HepG2 (cell line): ENCODE measurements at regions not wholly inside any gene's neighbourhood (a gene's known extent, or its start where the extent isn't known, plus 50 kb on each side); places are given as distances from the start of the nearest gene placed in this dataset.

Experiments used
- ATAC-seq: fragments of 200-7000 bp; cut with Tn5 transposase; 3 replicates; pipeline ENCODE4 v1.9.1; 2020; ENCODE audit warnings: mild to moderate bottlenecking, moderate library complexity
- BruUV-seq: library from RNA; stranded (reverse); fragments of 400-500 nt; replicated peaks from 2 replicates; lab custom pipeline; 2021; lab: Mats Ljungman, UMichigan
- CTCF ChIA-PET: fragments of 300-600 bp; formaldehyde crosslinking; extraction: SDS; loops from one replicate; lab custom pipeline; 2021; ENCODE audit warnings: low total read pairs, inconsistent platforms, low intra/inter-chr PET ratio; lab: Yijun Ruan, JAX
- POLR2A ChIA-PET: fragments of 350-600 bp; sonication (Branson Sonifier 250); formaldehyde crosslinking; loops from one replicate; lab custom pipeline; 2020; ENCODE audit warnings: antibody characterized with exemption, inconsistent platforms; lab: Yijun Ruan, JAX
- DNase-seq: peaks from one replicate; pipeline ENCODE4 v3.0.0-alpha.2; 2015; ENCODE audit warnings: low spot score
- FAIRE-seq: peaks from 3 replicates; lab custom pipeline; 2011; peaks lifted over from hg19 to GRCh38; lab: Jason Lieb, UNC
- H2AFZ ChIP-seq: one replicate; pipeline ENCODE4 v1.6.1; 2011; ENCODE audit warnings: low read length, inconsistent platforms
- H3K27ac ChIP-seq: fragments of 300-600 bp; 3 replicates; pipeline ENCODE4 v1.8.0; 2011; ENCODE audit warnings: mixed run types, mild to moderate bottlenecking, mixed read lengths, low read length, inconsistent platforms; ENCODE audit not compliant: insufficient read depth; ENCODE audit errors: extremely low read length
- H3K27me3 ChIP-seq, 2 experiments: fragments of 200-600 bp in 1 of 2; 2 replicates in 1 of 2; 3 replicates in 1 of 2; pipeline versions ENCODE4 v1.6.0 to v1.8.0; 2011; ENCODE audit warnings: low read length in 2 of 2, mild to moderate bottlenecking in 2 of 2, moderate library complexity in 2 of 2, inconsistent platforms in 1 of 2; ENCODE audit not compliant: insufficient read depth in 2 of 2, control insufficient read depth in 1 of 2
- H3K36me3 ChIP-seq, 2 experiments: fragments of 200-600 bp in 1 of 2; replicated peaks in 1 of 2; 2 replicates in 1 of 2; 3 replicates in 1 of 2; pipeline versions ENCODE4 v1.5.1 to v1.8.0; 2011; ENCODE audit warnings: low read length in 2 of 2, inconsistent platforms in 1 of 2; ENCODE audit not compliant: insufficient read depth in 2 of 2, control insufficient read depth in 1 of 2
- H3K4me1 ChIP-seq: 2 replicates; pipeline ENCODE4 v1.5.1; 2012; ENCODE audit warnings: low read length, inconsistent platforms; ENCODE audit not compliant: insufficient read depth
- H3K4me2 ChIP-seq: 2 replicates; pipeline ENCODE4 v1.6.0; 2011; ENCODE audit warnings: low read depth, low read length, inconsistent platforms
- H3K4me3 ChIP-seq, 3 experiments: fragments of 200-600 bp in 1 of 3; sonication (generic), shearing (Covaris generic) in 1 of 3; replicated peaks in 1 of 3; 2 replicates each; pipeline ENCODE4 v1.5.1; 2011 to 2016; ENCODE audit warnings: low read length in 3 of 3, inconsistent platforms in 2 of 3, low read depth in 2 of 3, mild to moderate bottlenecking in 2 of 3, control low read depth in 1 of 3, mixed read lengths in 1 of 3; ENCODE audit not compliant: insufficient read depth in 1 of 3
- H3K79me2 ChIP-seq: one replicate; pipeline ENCODE4 v1.6.1; 2011; ENCODE audit warnings: low read length, inconsistent platforms; ENCODE audit not compliant: insufficient read depth
- H3K9ac ChIP-seq: 2 replicates; pipeline ENCODE4 v1.6.0; 2011; ENCODE audit warnings: mild to moderate bottlenecking, low read depth, low read length, inconsistent platforms; ENCODE audit not compliant: insufficient read depth
- H3K9me3 ChIP-seq: 2 replicates; pipeline ENCODE4 v1.5.1; 2012; ENCODE audit warnings: mild to moderate bottlenecking, low read length
- H4K20me1 ChIP-seq: 2 replicates; pipeline ENCODE4 v1.6.0; 2011; ENCODE audit warnings: inconsistent platforms, mild to moderate bottlenecking, low read length, moderate library complexity; ENCODE audit not compliant: insufficient read depth
- HNF1B ChIP-seq: sonication (generic); formaldehyde crosslinking; IDR thresholded peaks from 2 replicates; pipeline ENCODE4 v1.5.1; 2020; ENCODE audit warnings: mild to moderate bottlenecking, moderate library complexity, missing genetic modification reagents
- KLF12 ChIP-seq: sonication (generic); formaldehyde crosslinking; IDR thresholded peaks from 2 replicates; pipeline ENCODE4 v1.4.0; 2020; ENCODE audit warnings: missing genetic modification reagents, borderline replicate concordance
- MXD1 ChIP-seq: sonication (generic); formaldehyde crosslinking; IDR thresholded peaks from 2 replicates; pipeline ENCODE4 v1.4.0; 2020; ENCODE audit warnings: mild to moderate bottlenecking, missing genetic modification reagents
- NPAS2 ChIP-seq: sonication (generic); formaldehyde crosslinking; IDR thresholded peaks from 2 replicates; pipeline ENCODE4 v1.8.0; 2022; ENCODE audit warnings: mild to moderate bottlenecking, missing genetic modification reagents, borderline replicate concordance
- USF2 ChIP-seq, 2 experiments: sonication (generic) in 1 of 2; formaldehyde crosslinking in 1 of 2; IDR thresholded peaks; 2 replicates each; pipeline versions ENCODE4 v1.5.1 to v1.6.1; 2011 to 2020; ENCODE audit warnings: borderline replicate concordance in 1 of 2, low read depth in 1 of 2, low read length in 1 of 2, mild to moderate bottlenecking in 1 of 2, missing genetic modification reagents in 1 of 2, moderate library complexity in 1 of 2
- ZNF121 ChIP-seq: sonication (generic); formaldehyde crosslinking; IDR thresholded peaks from 2 replicates; pipeline ENCODE4 v1.5.0; 2020; ENCODE audit warnings: mild to moderate bottlenecking, missing genetic modification reagents
- ZNF407 ChIP-seq: sonication (generic); formaldehyde crosslinking; IDR thresholded peaks from one replicate; pipeline ENCODE4 v1.5.1; 2020; ENCODE audit warnings: mild to moderate bottlenecking, missing genetic modification reagents; ENCODE audit errors: not compliant biosample characterization
- ZNF691 ChIP-seq: sonication (generic); formaldehyde crosslinking; IDR thresholded peaks from 2 replicates; pipeline ENCODE4 v1.4.0; 2020; ENCODE audit warnings: missing genetic modification reagents, low read depth, mild to moderate bottlenecking, borderline replicate concordance
- WGBS: methylation state at CpG from one replicate; pipeline ENCODE4 v1.1.6; 2017; ENCODE audit warnings: low lambda C conversion rate; 5-methylcytosine and 5-hydroxymethylcytosine counted together
- in situ Hi-C: cut with HindIII; loops from 2 replicates; pipeline ENCODE4 v1.10.0; 2017; ENCODE audit warnings: low pct_unique_long_range_greater_than_20kb; ENCODE audit not compliant: extremely low pct_ligation_motif_present
- intact Hi-C: fragments of 100-400 bp; cut with micrococcal nuclease; formaldehyde crosslinking; loops from one replicate; pipeline ENCODE4 v1.10.0; 2022; ENCODE audit not compliant: unreplicated experiment

GRCh38 chr1:198032668-198033067, 115.5 kb downstream of the LHX9 start (continued):
- TF ChIP-seq ZNF407 (CRISPR knock-in tag), result no peak
- no peak for TF ChIP-seq ZNF691 (CRISPR knock-in tag)

GRCh38 chr1:198040880-198041279, 115.9 kb upstream of the NEK7 start:
- Histone ChIP-seq H2AFZ (no peak overlapping the region), H3K9me3 (no peaks in the 10 kb centered on the region), H3K4me3 (no peak overlapping the region), H3K36me3 (no peaks in the 10 kb centered on the region), H3K27me3 (no peaks in the 10 kb centered on the region), H3K9ac (no peak overlapping the region), H3K27ac (no peak overlapping the region), H3K4me2 (no peak overlapping the region), H3K4me1 (no peaks in the 10 kb centered on the region), H3K79me2 (no peaks in the 10 kb centered on the region), H4K20me1 (no peaks in the 10 kb centered on the region)
- in situ Hi-C loops (no loop called here), intact Hi-C loops (no loop called here)
- ATAC-seq (no peak), FAIRE-seq (no peak), DNase-seq (no peak)
- CTCF ChIA-PET, result no interaction called here
- WGBS, result 46% methylated on average over 2 of the region's 2 CpGs
- BruUV-seq, result no TSS peak
- POLR2A ChIA-PET, result no interaction called here
- TF ChIP-seq KLF12 (CRISPR knock-in tag) (no peak), NPAS2 (CRISPR knock-in tag) (no peak), MXD1 (CRISPR knock-in tag) (no peak), HNF1B (CRISPR knock-in tag) (no peak), ZNF121 (CRISPR knock-in tag) (no peak), USF2 (IDR thresholded peaks at IDR 0.05; ENCODE audit: low read depth, low read length) (no peak), USF2 (CRISPR knock-in tag; IDR thresholded peaks at IDR 0.05; ENCODE audit: borderline replicate concordance) (no peak)
